Tibial nerve (tissue), 4 donors: ENCODE measurements at regions not wholly inside any gene's neighbourhood (a gene's known extent, or its start where the extent isn't known, plus 50 kb on each side); places are given as distances from the start of the nearest gene placed in this dataset.

Experiments
- CTCF ChIP-seq, 5 experiments: fragments of 200-600 bp in 3 of 5; fragments of 450-650 bp in 2 of 5; sonication (generic) in 3 of 5; IDR thresholded peaks; one replicate each; pipeline ENCODE4 v1.5.1; 2016 to 2019; ENCODE audit warnings: antibody characterized with exemption in 5 of 5, mild to moderate bottlenecking in 3 of 5, moderate library complexity in 2 of 5
- EP300 ChIP-seq, 2 donors: sonication (generic); formaldehyde crosslinking; IDR thresholded peaks; one replicate each; pipeline ENCODE4 v1.6.1; 2017; ENCODE audit warnings: antibody characterized with exemption in 2 of 2, mild to moderate bottlenecking in 1 of 2
- POLR2A ChIP-seq, 2 donors: fragments of 450-650 bp; IDR thresholded peaks; one replicate each; pipeline ENCODE4 v1.6.1; 2017; ENCODE audit warnings: antibody characterized with exemption in 2 of 2, mild to moderate bottlenecking in 2 of 2, moderate library complexity in 2 of 2

GRCh38 chr6:90439586-90439985, 142.9 kb upstream of the BACH2 start:
- no peak for TF ChIP-seq CTCF (IDR thresholded peaks at IDR 0.05)
- no peak for TF ChIP-seq POLR2A (IDR thresholded peaks at IDR 0.05)
- TF ChIP-seq EP300 (IDR thresholded peaks at IDR 0.05): no peak
